ENCODE measurements at regions not wholly inside any gene's neighbourhood (a gene's known extent, or its start where the extent isn't known, plus 50 kb on each side); places are given as distances from the start of the nearest gene placed in this dataset.

- no peak for DNase-seq (ENCODE audit: low read depth)
These were observed 52.5 kb upstream of the BMPER start for GRCh38 chr7:33852838-33853237.

- DNase-seq (ENCODE audit: low read depth), result peak; percentile 63
These were observed 51.8 kb upstream of the BMPER start for GRCh38 chr7:33853361-33854062.

GRCh38 chr7:33854178-33854577, 51.2 kb upstream of the BMPER start:
- DNase-seq (ENCODE audit: low read depth), result peak; percentile 59

GRCh38 chr7:33854801-33855350, 50.5 kb upstream of the BMPER start:
- no peak for DNase-seq (ENCODE audit: low read depth)

Measured in GM04503 (cell line).